Esophagus squamous epithelium (tissue), 4 donors: ENCODE measurements at regions not wholly inside any gene's neighbourhood (a gene's known extent, or its start where the extent isn't known, plus 50 kb on each side); places are given as distances from the start of the nearest gene placed in this dataset.

Experiments used
- CTCF ChIP-seq, 6 experiments: fragments of 450-650 bp in 4 of 6; fragments of 200-600 bp in 2 of 6; sonication (generic) in 2 of 6; IDR thresholded peaks; one replicate each; pipeline ENCODE4 v1.5.1; 2016 to 2019; ENCODE audit warnings: antibody characterized with exemption in 6 of 6, mild to moderate bottlenecking in 4 of 6, moderate library complexity in 4 of 6
- POLR2A ChIP-seq, 4 donors: fragments of 450-650 bp; IDR thresholded peaks; one replicate each; pipeline ENCODE4 v1.6.1; 2017; ENCODE audit warnings: antibody characterized with exemption in 4 of 4, mild to moderate bottlenecking in 4 of 4, moderate library complexity in 3 of 4

- TF ChIP-seq CTCF (IDR thresholded peaks at IDR 0.05) (no peak), POLR2A (IDR thresholded peaks at IDR 0.05) (no peak)
Measured at GRCh38 chr4:30462445-30463090, 257.6 kb upstream of the PCDH7 start.
